ENCODE measurements at regions not wholly inside any gene's neighbourhood (a gene's known extent, or its start where the extent isn't known, plus 50 kb on each side); places are given as distances from the start of the nearest gene placed in this dataset.

GRCh38 chr15:66633041-66633937, 67.5 kb upstream of the LCTL start:
- H4K20me1 ChIP-seq (ENCODE audit: control insufficient read depth, extremely low read depth, insufficient read depth, low read length), result no peaks in the 10 kb centered on the region
- no peaks in the 10 kb centered on the region for H3K9me3 ChIP-seq (ENCODE audit: control insufficient read depth, low read depth, low read length)
- no peak for DNase-seq (ENCODE audit: low read depth, low spot score)
- H3K4me2 ChIP-seq (ENCODE audit: control insufficient read depth, extremely low read depth, insufficient read depth, low read depth, low read length), result no peak overlapping the region
- no peak for FAIRE-seq
- no peak overlapping the region for H3K27ac ChIP-seq (ENCODE audit: control insufficient read depth, insufficient read depth, low read length)
- H3K9me1 ChIP-seq (ENCODE audit: control insufficient read depth, extremely low read depth, insufficient read depth, low read length), result no peaks in the 10 kb centered on the region
- H3K36me3 ChIP-seq (ENCODE audit: control insufficient read depth in 2 of 2, extremely low read depth in 1 of 2, insufficient read depth in 2 of 2, low read length in 2 of 2), result no peaks in the 10 kb centered on the region
- H3K27me3 ChIP-seq (ENCODE audit: control insufficient read depth, extremely low read depth, insufficient read depth, low read length), result peaks cover 19% of the 10 kb centered on the region
- H3K79me2 ChIP-seq (ENCODE audit: control insufficient read depth, insufficient read depth, low read length), result no peaks in the 10 kb centered on the region
- TF ChIP-seq CTCF (optimal IDR thresholded peaks at IDR 0.05 in 1 of 3, IDR thresholded peaks at IDR 0.05 in 1 of 3, conservative IDR thresholded peaks at IDR 0.05 in 1 of 3; ENCODE audit: extremely low read depth in 1 of 3, insufficient read depth in 2 of 3, low read length in 3 of 3) (no peak), EZH2 (IDR thresholded peaks at IDR 0.05; ENCODE audit: low read length) (no peak)
- H3K4me3 ChIP-seq (ENCODE audit: control insufficient read depth in 2 of 3, extremely low read depth in 1 of 3, insufficient read depth in 2 of 3, low read depth in 1 of 3, low read length in 3 of 3), result no peak overlapping the region
- dilution Hi-C loops (cut with MboI; ENCODE audit: extremely low pct_ligation_motif_present, low sequenced_read_pairs), result no loop called here
- no peaks in the 10 kb centered on the region for H3K4me1 ChIP-seq (ENCODE audit: control insufficient read depth, extremely low read depth, insufficient read depth, low read length)
- no peak overlapping the region for H2AFZ ChIP-seq (ENCODE audit: control insufficient read depth, low read length)
- no peak overlapping the region for H3K9ac ChIP-seq (ENCODE audit: control insufficient read depth, extremely low read depth, insufficient read depth, low read length)

- Histone ChIP-seq H4K20me1 (ENCODE audit: control insufficient read depth, extremely low read depth, insufficient read depth, low read length) (no peaks in the 10 kb centered on the region), H3K4me3 (ENCODE audit: control insufficient read depth in 2 of 3, extremely low read depth in 1 of 3, insufficient read depth in 2 of 3, low read depth in 1 of 3, low read length in 3 of 3) (no peak overlapping the region), H2AFZ (ENCODE audit: control insufficient read depth, low read length) (no peak overlapping the region), H3K4me2 (ENCODE audit: control insufficient read depth, extremely low read depth, insufficient read depth, low read depth, low read length) (no peak overlapping the region), H3K9me1 (ENCODE audit: control insufficient read depth, extremely low read depth, insufficient read depth, low read length) (no peaks in the 10 kb centered on the region), H3K9me3 (ENCODE audit: control insufficient read depth, low read depth, low read length) (no peaks in the 10 kb centered on the region), H3K27me3 (ENCODE audit: control insufficient read depth, extremely low read depth, insufficient read depth, low read length) (peaks cover 19% of the 10 kb centered on the region), H3K4me1 (ENCODE audit: control insufficient read depth, extremely low read depth, insufficient read depth, low read length) (no peaks in the 10 kb centered on the region), H3K79me2 (ENCODE audit: control insufficient read depth, insufficient read depth, low read length) (no peaks in the 10 kb centered on the region), H3K36me3 (ENCODE audit: control insufficient read depth in 2 of 2, extremely low read depth in 1 of 2, insufficient read depth in 2 of 2, low read length in 2 of 2) (no peaks in the 10 kb centered on the region), H3K9ac (ENCODE audit: control insufficient read depth, extremely low read depth, insufficient read depth, low read length) (no peak overlapping the region), H3K27ac (ENCODE audit: control insufficient read depth, insufficient read depth, low read length) (no peak overlapping the region)
- no peak for TF ChIP-seq EZH2 (IDR thresholded peaks at IDR 0.05; ENCODE audit: low read length)
- no peak for TF ChIP-seq CTCF (optimal IDR thresholded peaks at IDR 0.05 in 1 of 3, IDR thresholded peaks at IDR 0.05 in 1 of 3, conservative IDR thresholded peaks at IDR 0.05 in 1 of 3; ENCODE audit: extremely low read depth in 1 of 3, insufficient read depth in 2 of 3, low read length in 3 of 3)
- dilution Hi-C loops (cut with MboI; ENCODE audit: extremely low pct_ligation_motif_present, low sequenced_read_pairs), result no loop called here
- DNase-seq (ENCODE audit: low read depth, low spot score) (no peak), FAIRE-seq (no peak)
Measured at GRCh38 chr15:66633938-66634250, 68.1 kb upstream of the LCTL start.
